K562 (cell line): ENCODE measurements at regions not wholly inside any gene's neighbourhood (a gene's known extent, or its start where the extent isn't known, plus 50 kb on each side); places are given as distances from the start of the nearest gene placed in this dataset.

Experiments
- ATAC-seq: fragments of 200-7000 bp; cut with Tn5 transposase; 3 replicates; pipeline ENCODE4 v1.9.1; 2020; ENCODE audit warnings: moderate library complexity
- BruUV-seq: library from RNA; stranded (reverse); fragments of 400-500 nt; replicated peaks from 2 replicates; lab custom pipeline; 2021; lab: Mats Ljungman, UMichigan
- CTCF ChIA-PET: fragments of 300-600 bp; formaldehyde crosslinking; extraction: SDS; loops from one replicate; lab custom pipeline; 2021; ENCODE audit warnings: low intra/inter-chr PET ratio; lab: Yijun Ruan, JAX
- POLR2A ChIA-PET: fragments of 300-600, 350-650 bp; sonication (Branson Sonifier 250); formaldehyde crosslinking; extraction: SDS; loops from one replicate; lab custom pipeline; 2021; ENCODE audit warnings: antibody characterized with exemption, inconsistent platforms; lab: Yijun Ruan, JAX
- DNase-seq, 4 experiments: peaks; one replicate each; pipeline versions ENCODE4 v3.0.0 to v3.0.0-alpha.2; 2011 to 2018; ENCODE audit warnings: low spot score in 3 of 4, mixed read lengths in 3 of 4; ENCODE audit errors: extremely low read depth in 1 of 4
- FAIRE-seq: peaks from 2 replicates; lab custom pipeline; 2011; peaks lifted over from hg19 to GRCh38; lab: Jason Lieb, UNC
- H2AFZ ChIP-seq: 2 replicates; pipeline ENCODE4 v1.6.0; 2011; ENCODE audit warnings: low read depth, low read length, control low read depth, inconsistent platforms
- H3K27ac ChIP-seq: fragments of 200-600 bp; 3 replicates; pipeline ENCODE4 v1.8.0; 2011; ENCODE audit warnings: low read depth, mild to moderate bottlenecking, control low read depth, inconsistent platforms, low read length, moderate library complexity, mixed read lengths; ENCODE audit errors: extremely low read depth
- H3K27me3 ChIP-seq, 2 experiments: fragments of 300-600 bp in 1 of 2; 2 replicates in 1 of 2; 3 replicates in 1 of 2; pipeline versions ENCODE4 v1.6.0 to v1.8.0; 2011; ENCODE audit warnings: inconsistent platforms in 2 of 2, low read length in 2 of 2, mild to moderate bottlenecking in 1 of 2, mixed read lengths in 1 of 2, moderate library complexity in 1 of 2; ENCODE audit not compliant: control insufficient read depth in 2 of 2, insufficient read depth in 2 of 2
- H3K36me3 ChIP-seq: fragments of 300-600 bp; 3 replicates; pipeline ENCODE4 v1.8.0; 2011; ENCODE audit warnings: mild to moderate bottlenecking, low read length, inconsistent platforms; ENCODE audit not compliant: control insufficient read depth, insufficient read depth
- H3K4me1 ChIP-seq, 2 experiments: fragments of 200-600 bp in 1 of 2; replicated peaks in 1 of 2; 2 replicates in 1 of 2; 3 replicates in 1 of 2; pipeline versions ENCODE4 v1.5.1 to v1.8.0; 2011; ENCODE audit warnings: inconsistent platforms in 2 of 2, low read length in 2 of 2, mild to moderate bottlenecking in 1 of 2, mixed read lengths in 1 of 2, moderate library complexity in 1 of 2; ENCODE audit not compliant: control insufficient read depth in 2 of 2, insufficient read depth in 2 of 2
- H3K4me2 ChIP-seq: 2 replicates; pipeline ENCODE4 v1.6.1; 2011; ENCODE audit warnings: low read length, control low read depth, inconsistent platforms, mixed read lengths; ENCODE audit not compliant: insufficient read depth
- H3K4me3 ChIP-seq: fragments of 200-600 bp; sonication (generic), shearing (Covaris generic); 2 replicates; pipeline ENCODE4 v1.5.1; 2016; ENCODE audit warnings: control low read depth, inconsistent platforms
- H3K79me2 ChIP-seq: fragments of 200-600 bp; 3 replicates; pipeline ENCODE4 v1.8.0; 2011; ENCODE audit warnings: low read length, inconsistent platforms; ENCODE audit not compliant: control insufficient read depth, insufficient read depth
- H3K9ac ChIP-seq, 2 experiments: 2 replicates each; pipeline versions ENCODE4 v1.6.0 to v1.6.1; 2011; ENCODE audit warnings: low read depth in 2 of 2, low read length in 2 of 2, control low read depth in 1 of 2, inconsistent platforms in 1 of 2, mild to moderate bottlenecking in 1 of 2, mixed read lengths in 1 of 2; ENCODE audit not compliant: insufficient read depth in 1 of 2
- H3K9me1 ChIP-seq: one replicate; pipeline ENCODE4 v1.6.0; 2011; ENCODE audit warnings: inconsistent platforms, mild to moderate bottlenecking, low read length, moderate library complexity; ENCODE audit not compliant: control insufficient read depth, insufficient read depth
- H3K9me3 ChIP-seq: replicated peaks from 2 replicates; pipeline ENCODE4 v1.5.1; 2011; ENCODE audit warnings: low read depth, low read length, inconsistent platforms; ENCODE audit not compliant: control insufficient read depth, insufficient read depth
- H4K20me1 ChIP-seq: replicated peaks from 2 replicates; pipeline ENCODE4 v1.6.1; 2011; ENCODE audit warnings: low read length, inconsistent platforms, mixed read lengths; ENCODE audit not compliant: control insufficient read depth, insufficient read depth
- BCL6 ChIP-seq: fragments of 250-450 bp; sonication (Bioruptor Pico); IDR thresholded peaks from 2 replicates; pipeline ENCODE4 v1.4.0; 2020
- CBFA2T2 ChIP-seq: fragments of 450-650 bp; conservative IDR thresholded peaks from 2 replicates; pipeline ENCODE4 v1.6.1; 2017; ENCODE audit warnings: mild to moderate bottlenecking
- CEBPB ChIP-seq: fragments of 450-650 bp; IDR thresholded peaks from 2 replicates; pipeline ENCODE4 v1.6.1; 2016; ENCODE audit warnings: missing genetic modification characterization, missing compliant biosample characterization
- ESRRA ChIP-seq: fragments of 450-650 bp; IDR thresholded peaks from 2 replicates; pipeline ENCODE4 v1.6.1; 2014; ENCODE audit warnings: low read depth, mild to moderate bottlenecking, moderate library complexity, borderline replicate concordance
- ESRRB ChIP-seq: fragments of 250-450 bp; sonication (Bioruptor Pico); IDR thresholded peaks from 2 replicates; pipeline ENCODE4 v1.5.0; 2020; ENCODE audit warnings: mild to moderate bottlenecking, moderate library complexity, borderline replicate concordance
- HDAC1 ChIP-seq, 2 experiments: fragments of 450-650 bp; IDR thresholded peaks; 2 replicates each; pipeline ENCODE4 v1.6.1; 2016 to 2017; ENCODE audit warnings: inconsistent platforms in 1 of 2, mild to moderate bottlenecking in 1 of 2, moderate library complexity in 1 of 2
- HEY1 ChIP-seq: fragments of 250-450 bp; sonication (Bioruptor Pico); IDR thresholded peaks from 2 replicates; pipeline ENCODE4 v1.5.0; 2020; ENCODE audit warnings: mild to moderate bottlenecking, moderate library complexity, borderline replicate concordance
- NFYB ChIP-seq: IDR thresholded peaks from 2 replicates; pipeline ENCODE4 v1.6.1; 2011; ENCODE audit warnings: mild to moderate bottlenecking, moderate library complexity; ENCODE audit not compliant: insufficient read length; ENCODE audit errors: extremely low read depth
- NR1H2 ChIP-seq: sonication (generic); formaldehyde crosslinking; IDR thresholded peaks from 2 replicates; pipeline ENCODE4 v1.4.0; 2020; ENCODE audit warnings: mild to moderate bottlenecking, missing genetic modification reagents
- RBM15 ChIP-seq: fragments of 200-400 bp; formaldehyde crosslinking; IDR thresholded peaks from 2 replicates; pipeline ENCODE4 v1.6.1; 2018; ENCODE audit warnings: mild to moderate bottlenecking, low read length, moderate library complexity; ENCODE audit not compliant: insufficient read depth
- RBM39 ChIP-seq: fragments of 200-400 bp; formaldehyde crosslinking; optimal IDR thresholded peaks from 2 replicates; pipeline ENCODE3; 2018; ENCODE audit warnings: low read depth, low read length
- SIN3A ChIP-seq, 2 experiments: fragments of 150-350 bp in 1 of 2; IDR thresholded peaks; 2 replicates each; pipeline ENCODE4 v1.6.1; 2011 to 2016; ENCODE audit warnings: borderline replicate concordance in 2 of 2, low read depth in 2 of 2, low read length in 2 of 2, mild to moderate bottlenecking in 2 of 2, moderate library complexity in 2 of 2; ENCODE audit not compliant: control insufficient read depth in 1 of 2
- ZNF324 ChIP-seq: fragments of 250-450 bp; sonication (Bioruptor Pico); IDR thresholded peaks from 2 replicates; pipeline ENCODE4 v1.4.0; 2020; ENCODE audit warnings: mild to moderate bottlenecking
- ZNF57 ChIP-seq: fragments of 450-650 bp; formaldehyde crosslinking; IDR thresholded peaks from 2 replicates; pipeline ENCODE4 v1.4.0; 2020; ENCODE audit warnings: mild to moderate bottlenecking, moderate library complexity
- ZNF583 ChIP-seq: fragments of 250-450 bp; sonication (Bioruptor Pico); IDR thresholded peaks from 2 replicates; pipeline ENCODE4 v1.4.0; 2020
- WGBS: fragments of 100-300 bp; shearing (Covaris generic); methylation state at CpG from one replicate; pipeline ENCODE4 v1.1.6; 2016; ENCODE audit warnings: low coverage, mixed read lengths; ENCODE audit not compliant: insufficient coverage; ENCODE audit errors: missing lambda C conversion rate; 5-methylcytosine and 5-hydroxymethylcytosine counted together
- in situ Hi-C: fragments of 300-500 bp; cut with MboI; formaldehyde crosslinking; loops from 4 replicates; pipeline ENCODE4 v1.15.0; 2018; ENCODE audit warnings: inconsistent platforms, mixed read lengths
- intact Hi-C: fragments of 100-400 bp; cut with micrococcal nuclease; formaldehyde crosslinking; loops from 2 replicates; pipeline ENCODE4 v1.14.2; 2022
- TF ChIP-seq, protein P1 (sequence below): IDR thresholded peaks from 3 replicates; pipeline ENCODE4 v1.6.1; 2011; ENCODE audit warnings: borderline replicate concordance, mild to moderate bottlenecking; ENCODE audit not compliant: insufficient read length, insufficient read depth
- TF ChIP-seq, protein P2 (sequence below): fragments of 450-650 bp; formaldehyde crosslinking; IDR thresholded peaks from 2 replicates; pipeline ENCODE4 v1.4.0; 2020; ENCODE audit warnings: mild to moderate bottlenecking, moderate library complexity

- no peak for TF ChIP-seq SIN3A (IDR thresholded peaks at IDR 0.05; ENCODE audit: borderline replicate concordance in 2 of 2, control insufficient read depth in 1 of 2, low read depth in 2 of 2, low read length in 2 of 2)
Observed at GRCh38 chr5:164998590-164998989, 1493.2 kb downstream of the MAT2B start (continued).

GRCh38 chr5:165000479-165001190, 1495.2 kb downstream of the MAT2B start:
- FAIRE-seq (no peak), ATAC-seq (no peak), DNase-seq (no peak)
- no peaks in the 10 kb centered on the region for H3K9me1 ChIP-seq
- H3K4me3 ChIP-seq = no peak overlapping the region
- H3K27ac ChIP-seq = no peak overlapping the region
- no peak overlapping the region for H3K9ac ChIP-seq
- intact Hi-C loops (no loop called here), in situ Hi-C loops (loop anchor here (5.0 kb wide), 1 partner anchor 688 kb away; no protein-coding TSS in a partner anchor)
- no peaks in the 10 kb centered on the region for H3K27me3 ChIP-seq
- CTCF ChIA-PET = no interaction called here
- POLR2A ChIA-PET = no interaction called here
- no peaks in the 10 kb centered on the region for H3K4me1 ChIP-seq
- 0% methylated on average over 5 of the region's 5 CpGs for WGBS
- no peaks in the 10 kb centered on the region for H4K20me1 ChIP-seq
- no peak overlapping the region for H2AFZ ChIP-seq
- no peak overlapping the region for H3K4me2 ChIP-seq
- no peaks in the 10 kb centered on the region for H3K79me2 ChIP-seq
- BruUV-seq = no TSS peak
- H3K36me3 ChIP-seq = no peaks in the 10 kb centered on the region
- no peaks in the 10 kb centered on the region for H3K9me3 ChIP-seq
- TF ChIP-seq ZNF583 (no peak), ESRRB (CRISPR knock-in tag) (no peak), BCL6 (CRISPR knock-in tag) (no peak), ZNF57 (CRISPR knock-in tag) (no peak), NFYB (no peak), ESRRA (no peak), HDAC1 (IDR thresholded peaks at IDR 0.05) (no peak), ZNF324 (no peak), CEBPB (no peak), CBFA2T2 (no peak), RBM39 (no peak), RBM15 (no peak), NR1H2 (no peak), HEY1 (CRISPR knock-in tag) (no peak)
- TF ChIP-seq, protein P1, sequence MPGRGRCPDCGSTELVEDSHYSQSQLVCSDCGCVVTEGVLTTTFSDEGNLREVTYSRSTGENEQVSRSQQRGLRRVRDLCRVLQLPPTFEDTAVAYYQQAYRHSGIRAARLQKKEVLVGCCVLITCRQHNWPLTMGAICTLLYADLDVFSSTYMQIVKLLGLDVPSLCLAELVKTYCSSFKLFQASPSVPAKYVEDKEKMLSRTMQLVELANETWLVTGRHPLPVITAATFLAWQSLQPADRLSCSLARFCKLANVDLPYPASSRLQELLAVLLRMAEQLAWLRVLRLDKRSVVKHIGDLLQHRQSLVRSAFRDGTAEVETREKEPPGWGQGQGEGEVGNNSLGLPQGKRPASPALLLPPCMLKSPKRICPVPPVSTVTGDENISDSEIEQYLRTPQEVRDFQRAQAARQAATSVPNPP = no peak
- TF ChIP-seq, protein P2, sequence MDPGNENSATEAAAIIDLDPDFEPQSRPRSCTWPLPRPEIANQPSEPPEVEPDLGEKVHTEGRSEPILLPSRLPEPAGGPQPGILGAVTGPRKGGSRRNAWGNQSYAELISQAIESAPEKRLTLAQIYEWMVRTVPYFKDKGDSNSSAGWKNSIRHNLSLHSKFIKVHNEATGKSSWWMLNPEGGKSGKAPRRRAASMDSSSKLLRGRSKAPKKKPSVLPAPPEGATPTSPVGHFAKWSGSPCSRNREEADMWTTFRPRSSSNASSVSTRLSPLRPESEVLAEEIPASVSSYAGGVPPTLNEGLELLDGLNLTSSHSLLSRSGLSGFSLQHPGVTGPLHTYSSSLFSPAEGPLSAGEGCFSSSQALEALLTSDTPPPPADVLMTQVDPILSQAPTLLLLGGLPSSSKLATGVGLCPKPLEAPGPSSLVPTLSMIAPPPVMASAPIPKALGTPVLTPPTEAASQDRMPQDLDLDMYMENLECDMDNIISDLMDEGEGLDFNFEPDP (CRISPR knock-in tag) = no peak
